ENCODE measurements at regions not wholly inside any gene's neighbourhood (a gene's known extent, or its start where the extent isn't known, plus 50 kb on each side); places are given as distances from the start of the nearest gene placed in this dataset.

DNA sequence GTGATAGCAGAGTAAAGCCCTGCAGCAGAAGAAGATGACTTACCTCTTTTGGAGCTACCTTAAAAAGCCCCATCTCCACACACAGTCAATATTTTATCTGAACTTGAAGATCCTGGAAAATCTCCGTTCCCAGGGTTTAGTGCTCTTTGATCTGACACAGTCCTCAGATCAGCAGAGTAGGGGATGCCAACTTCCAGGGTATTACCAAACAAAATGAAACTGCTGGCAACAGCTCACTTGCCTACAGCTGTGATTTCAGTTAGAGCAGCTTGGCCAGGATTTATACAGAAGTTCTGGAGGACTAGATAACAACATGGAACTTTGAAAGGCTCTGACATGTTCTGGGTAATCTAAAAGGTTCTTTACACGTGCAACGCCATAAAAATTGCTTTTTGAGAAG is 1537.8 kb upstream of the ACO1 start:
- TF ChIP-seq POLR2A (IDR thresholded peaks at IDR 0.05; ENCODE audit: low read length) = no peak
- no peak for TF ChIP-seq GATA1 (IDR thresholded peaks at IDR 0.05; ENCODE audit: low read depth, low read length)

Measured in erythroblast (primary cell).